ENCODE measurements at regions not wholly inside any gene's neighbourhood (a gene's known extent, or its start where the extent isn't known, plus 50 kb on each side); places are given as distances from the start of the nearest gene placed in this dataset.
A peak's percentile ranks its signal among the peaks of the same experiment; 100 is the strongest.

DNA sequence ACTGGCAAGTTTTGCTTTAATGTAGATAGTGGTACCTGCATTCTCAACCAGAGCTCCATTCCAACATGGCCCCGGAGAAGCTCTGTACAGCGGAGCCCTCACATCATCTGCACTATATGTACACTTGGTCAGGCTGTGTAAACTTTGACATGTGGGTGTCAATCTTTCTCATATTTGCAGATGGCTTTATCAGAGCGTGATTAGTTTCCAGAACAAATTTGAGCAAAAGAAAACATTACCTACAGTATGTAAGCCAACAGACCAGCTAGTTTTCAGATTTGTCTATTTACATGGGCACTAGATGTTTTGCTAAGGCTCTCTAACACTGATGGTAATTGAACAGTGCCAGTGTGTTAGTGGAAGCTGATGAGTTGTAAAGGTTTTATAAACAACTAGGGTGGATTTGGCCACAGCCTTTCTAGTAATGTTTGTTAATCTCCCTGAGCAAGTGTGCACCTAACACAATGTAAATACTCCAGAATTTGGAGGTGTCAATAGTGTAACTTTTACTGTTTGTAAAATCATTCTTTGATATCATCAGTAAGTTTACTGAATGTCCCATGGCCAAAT is 131.8 kb downstream of the FOXA2 start:
- Mint-ChIP-seq H3K9me3 (no peaks in the 10 kb centered on the region), H3K4me1 (no peaks in the 10 kb centered on the region), H3K4me3 (no peak overlapping the region), H3K27ac (no peak overlapping the region), H3K27me3 (peaks cover 5% of the 10 kb centered on the region), H3K36me3 (no peaks in the 10 kb centered on the region)
- DNase-seq (no peak), ATAC-seq (ENCODE audit: low read depth) (no peak)
- POLR2A ChIA-PET, result no interaction called here

DNA sequence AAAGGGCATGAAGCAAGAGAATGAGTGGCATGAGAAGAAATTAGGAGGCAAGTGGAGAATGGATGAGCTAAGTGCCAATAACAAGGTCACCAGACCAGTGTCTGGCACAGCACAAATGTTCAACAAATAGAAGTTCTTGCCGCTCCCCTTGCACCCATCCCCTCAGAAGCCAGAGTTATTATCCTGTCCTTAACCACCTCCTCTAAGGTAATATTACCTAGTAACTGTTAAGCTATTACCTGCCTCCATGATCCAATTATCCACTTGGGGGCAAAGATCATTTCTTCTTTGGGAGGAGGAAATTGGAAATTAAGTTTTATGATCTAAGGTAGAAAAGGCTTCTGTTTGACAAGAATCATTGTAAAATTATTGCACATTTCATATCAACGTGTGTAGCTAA is 133.8 kb downstream of the FOXA2 start:
- no peaks in the 10 kb centered on the region for H3K9me3 Mint-ChIP-seq
- H3K4me1 Mint-ChIP-seq, result no peaks in the 10 kb centered on the region
- no peak overlapping the region for H3K4me3 Mint-ChIP-seq
- POLR2A ChIA-PET, result no interaction called here
- peaks cover 5% of the 10 kb centered on the region for H3K27me3 Mint-ChIP-seq
- H3K36me3 Mint-ChIP-seq, result no peaks in the 10 kb centered on the region
- no peak for DNase-seq
- no peak for ATAC-seq (ENCODE audit: low read depth)
- no peak overlapping the region for H3K27ac Mint-ChIP-seq

DNA sequence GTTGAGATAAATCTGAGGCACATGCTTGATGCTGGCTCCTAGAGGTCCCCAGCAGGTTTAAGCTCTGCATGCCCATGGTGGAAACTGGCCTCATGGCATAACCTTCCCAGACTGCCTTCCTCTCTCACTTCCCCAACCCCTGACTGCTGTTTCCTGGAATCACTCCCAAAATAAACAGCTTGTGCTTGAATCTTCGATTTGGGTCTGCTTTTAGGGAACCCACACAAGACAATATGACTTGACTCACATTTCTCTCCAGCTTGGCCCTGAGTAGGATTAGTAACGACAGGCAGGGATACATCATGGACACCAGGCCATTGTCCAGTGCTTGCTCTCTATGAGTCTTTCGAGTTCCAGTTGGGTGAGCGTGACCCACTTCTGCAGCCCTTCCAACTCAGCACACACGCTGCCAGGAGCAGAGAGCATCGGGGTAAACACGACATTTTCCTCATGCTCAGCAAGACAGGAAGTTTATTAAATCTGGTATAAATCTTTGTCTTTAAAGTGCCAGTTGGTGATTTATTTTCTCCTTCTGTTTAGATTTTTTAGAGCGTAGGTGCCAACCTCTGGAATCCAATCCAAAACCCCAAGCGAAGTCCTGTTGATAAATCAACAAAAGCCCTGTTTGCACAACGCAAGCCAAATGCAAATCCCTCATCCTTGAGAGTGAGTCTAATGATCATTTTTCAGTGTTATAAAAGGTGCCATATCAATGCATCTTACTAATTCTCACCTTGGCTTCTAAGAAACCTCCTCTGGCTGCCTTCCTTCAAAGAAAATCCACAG is 135.0 kb downstream of the FOXA2 start:
- ATAC-seq (ENCODE audit: low read depth) (no peak), DNase-seq (no peak)
- Mint-ChIP-seq H3K27me3 (peaks cover 5% of the 10 kb centered on the region), H3K27ac (no peak overlapping the region), H3K4me3 (no peak overlapping the region), H3K36me3 (no peaks in the 10 kb centered on the region), H3K9me3 (no peaks in the 10 kb centered on the region), H3K4me1 (no peaks in the 10 kb centered on the region)
- POLR2A ChIA-PET, result no interaction called here

DNA sequence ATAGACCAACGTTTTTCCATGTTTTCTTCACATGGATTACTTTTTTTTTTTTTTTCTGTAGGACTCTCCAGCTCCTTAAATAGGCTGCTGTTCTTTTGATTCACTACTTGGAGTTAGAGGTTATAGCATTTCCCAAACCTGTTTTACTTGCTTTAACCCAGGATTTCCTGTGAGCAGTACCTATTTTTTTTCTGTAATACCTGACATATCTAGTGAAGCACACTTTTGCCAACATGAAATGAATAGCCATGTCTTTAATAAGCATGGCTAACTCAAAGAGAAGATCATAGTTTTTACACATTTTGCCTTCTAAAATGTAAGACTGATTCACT is 137.0 kb downstream of the FOXA2 start:
- H3K4me1 Mint-ChIP-seq, result no peaks in the 10 kb centered on the region
- H3K36me3 Mint-ChIP-seq, result no peaks in the 10 kb centered on the region
- DNase-seq (no peak), ATAC-seq (ENCODE audit: low read depth) (no peak)
- no peak overlapping the region for H3K4me3 Mint-ChIP-seq
- H3K27me3 Mint-ChIP-seq, result peaks cover 5% of the 10 kb centered on the region
- no peaks in the 10 kb centered on the region for H3K9me3 Mint-ChIP-seq
- no peak overlapping the region for H3K27ac Mint-ChIP-seq
- POLR2A ChIA-PET, result no interaction called here

DNA sequence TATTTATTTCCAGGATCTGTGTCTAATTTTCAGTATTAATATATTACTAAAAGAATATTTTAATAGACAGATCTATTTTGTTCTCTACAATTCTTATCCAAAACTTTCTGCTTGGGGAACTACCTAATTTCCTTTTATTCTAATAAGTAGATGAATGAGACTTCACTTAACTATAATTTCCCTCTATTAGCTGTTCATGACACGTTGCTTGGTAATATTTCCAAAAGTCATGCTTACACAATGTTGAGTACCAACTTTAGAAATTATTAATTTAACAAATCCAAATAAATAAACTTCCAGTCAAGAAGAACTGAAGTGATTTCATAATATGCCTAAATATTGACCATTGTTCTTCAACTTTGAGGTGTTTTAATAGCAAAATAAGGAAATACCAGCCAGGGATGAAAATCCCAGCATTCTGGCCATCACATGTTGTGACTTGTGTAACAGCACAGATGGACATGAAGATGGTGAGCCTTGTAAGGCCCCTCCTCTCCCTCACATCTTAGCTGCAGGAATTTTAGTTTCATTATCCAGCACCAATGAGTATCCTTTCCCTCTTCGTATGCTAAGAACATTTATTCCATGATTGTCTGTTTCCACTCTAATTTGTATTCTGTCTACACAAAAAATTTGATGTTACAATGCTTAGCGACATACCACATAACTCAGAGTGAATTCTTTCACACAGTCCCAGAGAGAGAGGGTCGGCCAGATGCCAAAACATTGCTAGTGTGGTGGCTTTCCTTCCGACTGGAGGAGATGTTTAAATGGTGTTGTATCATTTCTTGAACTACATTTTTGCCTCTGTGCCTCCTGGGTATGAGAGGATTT is 137.5 kb downstream of the FOXA2 start:
- POLR2A ChIA-PET, result no interaction called here
- Mint-ChIP-seq H3K36me3 (no peaks in the 10 kb centered on the region), H3K4me3 (no peak overlapping the region), H3K27ac (no peak overlapping the region), H3K9me3 (no peaks in the 10 kb centered on the region), H3K4me1 (no peaks in the 10 kb centered on the region), H3K27me3 (peaks cover 5% of the 10 kb centered on the region)
- DNase-seq, result no peak
- no peak for ATAC-seq (ENCODE audit: low read depth)

DNA sequence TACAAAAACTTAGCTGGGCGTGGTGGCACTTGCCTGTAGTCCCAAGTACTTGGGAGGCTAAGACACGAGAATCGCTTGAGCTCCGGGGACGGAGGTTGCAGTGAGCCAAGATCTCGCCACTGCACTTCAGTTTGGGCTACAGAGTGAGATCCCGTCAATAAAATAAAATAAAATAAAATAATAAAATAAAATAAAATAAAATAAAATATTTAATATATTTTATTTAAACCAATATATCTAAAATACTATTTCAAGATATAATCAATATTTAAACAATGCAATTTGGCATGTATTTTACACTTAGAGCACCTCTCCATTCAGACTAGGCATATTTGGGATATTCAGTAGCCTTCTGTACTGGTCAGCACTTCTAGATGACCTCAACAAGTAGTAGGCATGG is 142.1 kb downstream of the FOXA2 start:
- H3K36me3 Mint-ChIP-seq, result no peaks in the 10 kb centered on the region
- no peaks in the 10 kb centered on the region for H3K4me1 Mint-ChIP-seq
- H3K4me3 Mint-ChIP-seq, result no peak overlapping the region
- DNase-seq, result no peak
- no peaks in the 10 kb centered on the region for H3K9me3 Mint-ChIP-seq
- ATAC-seq (ENCODE audit: low read depth), result no peak
- no peaks in the 10 kb centered on the region for H3K27me3 Mint-ChIP-seq
- no peak overlapping the region for H3K27ac Mint-ChIP-seq
- POLR2A ChIA-PET, result no interaction called here

DNA sequence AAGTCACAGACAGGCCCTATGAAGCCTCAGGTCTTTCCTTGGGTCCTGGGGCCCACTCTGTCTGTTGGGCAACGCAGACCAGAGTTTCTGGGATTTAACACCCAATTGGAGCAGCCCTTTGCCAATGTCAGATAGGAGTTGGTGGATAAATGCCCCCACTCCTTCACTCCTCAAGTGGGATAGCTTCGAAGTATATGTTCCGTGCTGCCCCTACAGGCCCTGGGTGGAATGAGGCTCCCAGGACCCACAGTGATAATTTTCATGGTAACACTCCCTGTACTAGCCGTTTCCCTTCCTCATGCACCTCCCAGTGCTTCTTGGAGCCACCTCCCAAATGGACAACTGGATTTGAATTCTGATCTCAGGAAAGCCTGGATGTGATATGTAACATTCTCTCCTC is 145.4 kb downstream of the FOXA2 start:
- H3K36me3 Mint-ChIP-seq, result no peaks in the 10 kb centered on the region
- H3K27ac Mint-ChIP-seq, result peak overlapping the region; percentile 64
- H3K4me3 Mint-ChIP-seq, result no peak overlapping the region
- H3K4me1 Mint-ChIP-seq, result no peaks in the 10 kb centered on the region
- H3K9me3 Mint-ChIP-seq, result no peaks in the 10 kb centered on the region
- ATAC-seq (ENCODE audit: low read depth) (no peak), DNase-seq (no peak)
- peaks cover 3% of the 10 kb centered on the region for H3K27me3 Mint-ChIP-seq
- POLR2A ChIA-PET, result no interaction called here

DNA sequence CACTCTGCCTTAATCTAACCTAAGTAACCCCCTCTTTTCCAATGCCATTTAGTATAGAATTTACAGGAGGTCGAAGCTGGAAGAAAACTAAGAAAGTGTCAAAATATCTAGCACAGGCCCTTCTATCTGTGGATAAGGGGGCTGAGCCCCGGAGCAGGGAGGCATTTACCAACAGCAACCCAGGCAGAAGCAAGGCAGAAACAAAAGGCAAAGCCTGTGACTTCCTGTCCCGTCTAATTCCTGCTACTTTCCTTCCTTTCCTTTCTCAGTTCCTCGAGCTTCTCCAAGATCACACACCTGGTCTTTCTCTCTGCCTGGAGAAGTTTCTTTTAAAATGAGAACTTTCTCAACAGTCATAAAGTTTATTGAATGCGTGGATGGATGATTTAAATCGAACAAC is 146.0 kb downstream of the FOXA2 start:
- Mint-ChIP-seq H3K4me3 (no peak overlapping the region), H3K36me3 (no peaks in the 10 kb centered on the region), H3K4me1 (no peaks in the 10 kb centered on the region), H3K9me3 (no peaks in the 10 kb centered on the region), H3K27ac (no peak overlapping the region), H3K27me3 (peaks cover 3% of the 10 kb centered on the region)
- DNase-seq (no peak), ATAC-seq (ENCODE audit: low read depth) (no peak)
- POLR2A ChIA-PET, result no interaction called here

DNA sequence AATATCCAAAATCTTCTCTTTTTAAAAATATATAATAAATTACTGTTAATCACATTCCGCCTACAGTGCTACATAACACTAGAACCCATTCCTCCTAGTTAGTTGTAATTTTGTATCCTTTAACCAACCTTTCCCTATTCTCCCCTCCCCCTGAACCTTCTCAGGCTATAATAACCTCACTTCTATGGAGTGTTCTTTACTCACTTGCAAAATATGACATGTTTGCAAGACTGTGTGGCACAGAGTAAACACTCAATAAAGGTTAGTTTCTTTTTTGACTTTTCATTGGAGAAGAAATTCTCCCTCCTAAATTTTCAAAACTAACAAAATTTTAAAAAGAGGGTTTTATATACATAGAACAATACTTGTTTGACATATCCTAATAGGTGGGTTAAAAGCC is 147.0 kb downstream of the FOXA2 start:
- H3K4me3 Mint-ChIP-seq, result no peak overlapping the region
- no peak overlapping the region for H3K27ac Mint-ChIP-seq
- H3K27me3 Mint-ChIP-seq, result peaks cover 3% of the 10 kb centered on the region
- no peaks in the 10 kb centered on the region for H3K36me3 Mint-ChIP-seq
- ATAC-seq (ENCODE audit: low read depth) (no peak), DNase-seq (no peak)
- no peaks in the 10 kb centered on the region for H3K9me3 Mint-ChIP-seq
- H3K4me1 Mint-ChIP-seq, result no peaks in the 10 kb centered on the region
- POLR2A ChIA-PET, result no interaction called here

DNA sequence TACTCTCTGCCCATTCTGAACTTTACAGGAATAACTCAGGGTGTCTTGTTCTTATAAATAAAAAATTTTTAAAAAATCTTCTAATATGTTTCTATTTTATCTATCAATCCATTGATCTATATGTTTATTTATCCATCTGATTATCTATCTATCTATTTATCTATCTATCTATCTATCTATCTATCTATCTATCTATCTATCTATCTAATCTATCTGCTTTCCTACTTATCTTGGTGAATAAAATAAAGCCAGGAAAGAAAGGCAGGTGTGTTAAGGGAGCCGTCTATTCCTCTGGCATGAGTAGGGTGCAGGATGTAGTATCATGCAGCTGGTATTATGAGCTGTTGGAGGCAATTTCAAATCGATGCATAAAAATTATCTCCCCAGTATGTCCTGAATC is 153.0 kb downstream of the FOXA2 start:
- POLR2A ChIA-PET, result no interaction called here
- peaks cover 5% of the 10 kb centered on the region for H3K27me3 Mint-ChIP-seq
- no peak for ATAC-seq (ENCODE audit: low read depth)
- no peak overlapping the region for H3K4me3 Mint-ChIP-seq
- no peaks in the 10 kb centered on the region for H3K9me3 Mint-ChIP-seq
- DNase-seq, result no peak
- no peaks in the 10 kb centered on the region for H3K36me3 Mint-ChIP-seq
- H3K4me1 Mint-ChIP-seq, result no peaks in the 10 kb centered on the region
- H3K27ac Mint-ChIP-seq, result no peak overlapping the region

DNA sequence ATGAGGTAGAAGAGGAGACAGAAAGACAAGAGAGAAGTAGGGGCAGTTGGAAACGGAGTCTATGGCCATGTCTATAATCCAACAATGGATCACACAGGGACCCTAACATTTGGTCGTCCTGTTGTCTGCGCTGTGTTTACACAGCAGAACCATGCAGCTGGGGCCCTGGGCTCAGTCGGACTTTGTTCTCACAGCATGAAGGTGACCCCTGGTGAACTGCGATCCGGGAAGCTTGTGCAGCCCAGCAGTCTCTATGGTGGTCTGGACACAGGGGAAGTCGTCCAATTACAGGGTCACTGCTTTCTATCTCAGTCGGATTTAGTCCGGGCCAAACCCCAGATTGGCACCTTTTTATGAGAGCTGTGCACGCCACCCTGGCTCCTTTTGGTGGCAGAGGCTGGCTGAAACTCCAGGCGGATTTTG is 153.6 kb downstream of the FOXA2 start:
- H3K27me3 Mint-ChIP-seq, result peaks cover 5% of the 10 kb centered on the region
- POLR2A ChIA-PET, result no interaction called here
- H3K4me3 Mint-ChIP-seq, result no peak overlapping the region
- H3K9me3 Mint-ChIP-seq, result no peaks in the 10 kb centered on the region
- no peak for DNase-seq
- H3K36me3 Mint-ChIP-seq, result no peaks in the 10 kb centered on the region
- no peaks in the 10 kb centered on the region for H3K4me1 Mint-ChIP-seq
- no peak for ATAC-seq (ENCODE audit: low read depth)
- H3K27ac Mint-ChIP-seq, result no peak overlapping the region

DNA sequence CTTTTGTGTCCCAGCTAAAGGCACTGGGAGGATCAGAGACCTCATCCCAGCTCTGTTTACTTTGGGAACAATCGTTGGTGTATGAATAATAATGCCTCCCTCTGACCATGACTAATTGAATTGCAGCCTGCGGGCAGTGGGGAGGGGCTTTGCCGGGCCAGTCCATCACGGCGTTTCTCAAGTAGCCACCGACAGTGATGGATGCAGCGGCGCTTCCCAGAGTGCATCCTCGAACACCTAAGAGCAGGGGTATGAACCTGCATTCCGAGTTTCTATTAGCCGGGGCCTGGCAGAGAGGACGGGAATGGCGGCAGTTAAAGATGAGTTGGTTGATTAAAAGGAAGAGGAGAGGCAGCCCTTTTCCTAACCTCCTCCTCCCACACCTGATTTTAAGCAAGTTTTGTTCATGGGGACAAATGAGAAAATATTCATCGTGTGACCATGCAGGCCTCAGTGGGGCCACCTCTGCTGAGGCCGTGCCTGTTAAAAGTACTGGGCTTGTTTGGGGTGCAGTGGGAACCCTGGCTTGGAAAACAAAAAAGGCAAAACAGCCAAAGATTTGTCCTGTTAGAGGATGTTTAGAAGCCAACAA is 154.1 kb downstream of the FOXA2 start:
- Mint-ChIP-seq H3K27me3 (peaks cover 2% of the 10 kb centered on the region), H3K9me3 (no peaks in the 10 kb centered on the region), H3K36me3 (no peaks in the 10 kb centered on the region), H3K4me3 (no peak overlapping the region), H3K27ac (no peak overlapping the region), H3K4me1 (no peaks in the 10 kb centered on the region)
- POLR2A ChIA-PET, result no interaction called here
- ATAC-seq (ENCODE audit: low read depth), result no peak
- DNase-seq, result no peak

DNA sequence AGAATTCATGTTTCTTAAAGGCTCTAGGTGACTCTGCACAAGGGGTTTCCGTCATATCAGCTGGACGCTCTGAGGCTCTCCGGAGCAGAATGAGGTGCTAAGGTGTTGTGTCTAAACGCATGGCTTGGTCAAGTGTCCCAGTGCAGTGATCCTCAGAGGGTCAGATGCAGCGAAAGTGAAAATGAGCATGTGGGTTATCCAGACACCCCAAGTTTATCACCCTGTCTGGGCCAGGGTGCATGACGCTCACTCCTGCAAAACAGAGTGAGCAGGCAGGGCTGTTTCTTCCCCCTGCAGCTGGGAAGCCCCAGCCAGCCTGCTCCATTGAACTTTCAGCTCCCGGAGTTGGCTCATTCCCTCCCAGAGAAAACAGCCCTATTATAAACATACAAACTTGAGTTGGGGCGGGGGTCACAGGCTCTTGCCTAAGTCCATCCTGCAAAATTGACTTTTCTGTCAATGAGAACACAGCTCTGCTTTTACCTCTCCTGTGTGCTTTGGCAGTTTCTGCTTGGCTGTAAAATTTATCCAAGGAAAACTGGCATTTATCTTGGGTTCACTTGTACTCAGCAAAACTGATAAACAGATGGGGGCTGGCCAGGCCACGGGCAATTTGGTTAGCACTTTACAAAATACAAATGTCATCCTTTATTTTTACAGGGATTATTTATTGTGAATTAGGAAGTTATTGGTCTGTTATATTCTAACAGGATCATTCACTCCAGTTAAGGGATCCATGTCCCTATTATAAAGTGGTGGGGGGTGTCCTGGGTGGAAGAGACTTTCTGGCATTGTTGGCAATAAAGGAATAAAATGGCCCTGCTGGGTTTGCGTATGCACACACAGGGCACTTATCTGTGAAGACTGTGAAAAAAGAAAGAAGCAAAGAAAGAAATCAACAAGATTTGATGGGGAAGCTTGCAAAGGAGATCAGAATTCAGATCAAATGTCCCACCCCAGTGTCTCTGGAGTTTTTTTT is 154.9 kb downstream of the FOXA2 start:
- Mint-ChIP-seq H3K27ac (no peak overlapping the region), H3K27me3 (peaks cover 2% of the 10 kb centered on the region), H3K36me3 (no peaks in the 10 kb centered on the region), H3K4me3 (no peak overlapping the region), H3K4me1 (no peaks in the 10 kb centered on the region), H3K9me3 (no peaks in the 10 kb centered on the region)
- DNase-seq (no peak), ATAC-seq (ENCODE audit: low read depth) (no peak)
- POLR2A ChIA-PET, result no interaction called here

Measured in activated naive CD8-positive, alpha-beta T cell treated with anti-CD3 and anti-CD28 coated beads, Interleukin-2, amount 10 ng/mL, durations not matched to agents 7 days and 5 days (primary cell).